Spleen (tissue), 11 donors: ENCODE measurements at regions not wholly inside any gene's neighbourhood (a gene's known extent, or its start where the extent isn't known, plus 50 kb on each side); places are given as distances from the start of the nearest gene placed in this dataset.

Source experiments
- DNase-seq: peaks from one replicate; pipeline ENCODE4 v3.0.0-alpha.2; 2020
- H3K27ac ChIP-seq, 8 donors: fragments of 200-600 bp; sonication (generic) in 7 of 8; 1 replicate in 4 of 8; 2 replicates in 4 of 8; pipeline versions ENCODE4 v1.5.0 to v1.8.0; 2016 to 2021; ENCODE audit warnings: inconsistent platforms in 4 of 8, mild to moderate bottlenecking in 4 of 8, moderate library complexity in 1 of 8
- H3K27me3 ChIP-seq, 7 donors: fragments of 200-600 bp; sonication (generic) in 6 of 7; replicated peaks in 1 of 7; 1 replicate in 4 of 7; 2 replicates in 3 of 7; pipeline versions ENCODE4 v1.5.0 to v1.8.0; 2016 to 2021; ENCODE audit warnings: inconsistent platforms in 3 of 7, mild to moderate bottlenecking in 1 of 7
- H3K36me3 ChIP-seq, 6 donors: fragments of 200-600 bp; sonication (generic) in 5 of 6; 1 replicate in 4 of 6; 2 replicates in 2 of 6; pipeline versions ENCODE4 v1.5.0 to v1.8.0; 2016 to 2021; ENCODE audit warnings: inconsistent platforms in 2 of 6
- H3K4me1 ChIP-seq, 6 donors: fragments of 200-600 bp; sonication (generic) in 5 of 6; 1 replicate in 3 of 6; 2 replicates in 3 of 6; pipeline versions ENCODE4 v1.5.0 to v1.8.0; 2016 to 2021; ENCODE audit warnings: inconsistent platforms in 3 of 6
- H3K4me3 ChIP-seq, 8 donors: fragments of 200-600 bp; sonication (generic) in 7 of 8; 1 replicate in 4 of 8; 2 replicates in 4 of 8; pipeline versions ENCODE4 v1.5.0 to v1.8.0; 2016 to 2021; ENCODE audit warnings: inconsistent platforms in 4 of 8, mild to moderate bottlenecking in 4 of 8, moderate library complexity in 2 of 8
- H3K9me3 ChIP-seq, 8 donors: fragments of 200-600 bp; sonication (generic) in 7 of 8; 1 replicate in 4 of 8; 2 replicates in 4 of 8; pipeline versions ENCODE4 v1.5.0 to v1.8.0; 2016 to 2021; ENCODE audit warnings: inconsistent platforms in 4 of 8
- CTCF ChIP-seq, 11 experiments: fragments of 200-600 bp in 7 of 11; fragments of 450-650 bp in 4 of 11; sonication (generic) in 4 of 11; IDR thresholded peaks in 8 of 11; conservative IDR thresholded peaks in 3 of 11; 1 replicate in 7 of 11; 2 replicates in 4 of 11; pipeline versions ENCODE4 v1.4.0 to v1.8.0; 2016 to 2021; ENCODE audit warnings: antibody characterized with exemption in 11 of 11, inconsistent platforms in 4 of 11, mild to moderate bottlenecking in 1 of 11
- POLR2A ChIP-seq, 3 donors: fragments of 450-650 bp; IDR thresholded peaks; one replicate each; pipeline ENCODE4 v1.5.1; 2017; ENCODE audit warnings: antibody characterized with exemption in 3 of 3, mild to moderate bottlenecking in 1 of 3
- POLR2AphosphoS5 ChIP-seq, 3 donors: sonication (generic); formaldehyde crosslinking; IDR thresholded peaks; one replicate each; pipeline ENCODE4 v1.5.1; 2017; ENCODE audit warnings: antibody characterized with exemption in 3 of 3
- WGBS, 5 donors: extraction: QIAGEN DNeasy Blood & Tissue Kit in 3 of 5; methylation state at CpG; one replicate each; pipeline versions ENCODE4 v1.1.5 to v1.1.7; 2013 to 2018; 5-methylcytosine and 5-hydroxymethylcytosine counted together
- intact Hi-C: fragments of 100-400 bp; cut with DNase I; formaldehyde crosslinking; loops from one replicate; pipeline ENCODE4 v1.15.0; 2023; ENCODE audit warnings: low total_unique reads
- donor health status: healthy with polysubstance abuse.
- donor health status: DM: no; HTN: no; CAD: no; lungs with moderate emphysema.
- donor health status: DM: no; HTN: no; CAD: no.
- donor health status: Bipolar disorder and iron deficiency.
- donor health status: healthy.
- donor health status: DM: no; HTN: no; CAD: no.
- donor health status: DM: yes; HTN: yes; CAD: no.

GRCh38 chr10:30127120-30127541 is 67.7 kb upstream of the JCAD start:
- H3K9me3 ChIP-seq: no peaks in the 10 kb centered on the region
- intact Hi-C loops: no loop called here
- no peak for DNase-seq
- no peak overlapping the region for H3K27ac ChIP-seq
- no peak for TF ChIP-seq POLR2A (IDR thresholded peaks at IDR 0.05)
- H3K4me3 ChIP-seq: no peak overlapping the region
- WGBS, 5 donors: 79 to 86% (median 84%) methylated on average over 10 of the region's 10 CpGs
- H3K36me3 ChIP-seq: no peaks in the 10 kb centered on the region
- no peaks in the 10 kb centered on the region for H3K27me3 ChIP-seq
- H3K4me1 ChIP-seq: no peaks in the 10 kb centered on the region

- WGBS, 5 donors: 48 to 82% (median 72%) methylated on average over 2 of the region's 2 CpGs
- H3K4me3 ChIP-seq: no peak overlapping the region
- H3K27ac ChIP-seq: no peak overlapping the region
- no peaks in the 10 kb centered on the region for H3K4me1 ChIP-seq
- no peaks in the 10 kb centered on the region for H3K36me3 ChIP-seq
- DNase-seq: no peak
- no peaks in the 10 kb centered on the region for H3K27me3 ChIP-seq
- TF ChIP-seq POLR2AphosphoS5 (IDR thresholded peaks at IDR 0.05) (no peak), POLR2A (IDR thresholded peaks at IDR 0.05) (no peak), CTCF (IDR thresholded peaks at IDR 0.05 in 8 of 11, conservative IDR thresholded peaks at IDR 0.05 in 3 of 11) (no peak)
- no peaks in the 10 kb centered on the region for H3K9me3 ChIP-seq
- intact Hi-C loops: no loop called here
Observed at GRCh38 chr10:30125496-30125895, 66.1 kb upstream of the JCAD start.

GRCh38 chr10:30124704-30125103 is 65.3 kb upstream of the JCAD start:
- WGBS, 5 donors: 56 to 68% (median 61%) methylated on average over 6 of the region's 6 CpGs
- intact Hi-C loops: no loop called here
- DNase-seq: no peak

GRCh38 chr10:30121401-30121800 is 62.0 kb upstream of the JCAD start:
- H3K4me3 ChIP-seq: no peak overlapping the region
- no peaks in the 10 kb centered on the region for H3K36me3 ChIP-seq
- H3K27me3 ChIP-seq: no peaks in the 10 kb centered on the region
- intact Hi-C loops: no loop called here
- no peak overlapping the region for H3K27ac ChIP-seq
- no peaks in the 10 kb centered on the region for H3K4me1 ChIP-seq
- TF ChIP-seq CTCF (IDR thresholded peaks at IDR 0.05 in 8 of 11, conservative IDR thresholded peaks at IDR 0.05 in 3 of 11) (no peak), POLR2A (IDR thresholded peaks at IDR 0.05) (no peak), POLR2AphosphoS5 (IDR thresholded peaks at IDR 0.05) (no peak)
- H3K9me3 ChIP-seq: no peaks in the 10 kb centered on the region
- no peak for DNase-seq
- 71 to 82% (median 78%) methylated on average over 2 of the region's 2 CpGs for WGBS, 5 donors

More at GRCh38 chr10:30124704-30125103, 65.3 kb upstream of the JCAD start:
- H3K4me1 ChIP-seq: no peaks in the 10 kb centered on the region
- no peaks in the 10 kb centered on the region for H3K9me3 ChIP-seq
- H3K27ac ChIP-seq: no peak overlapping the region
- no peak overlapping the region for H3K4me3 ChIP-seq
- no peaks in the 10 kb centered on the region for H3K27me3 ChIP-seq
- TF ChIP-seq POLR2AphosphoS5 (IDR thresholded peaks at IDR 0.05) (no peak), POLR2A (IDR thresholded peaks at IDR 0.05) (no peak), CTCF (IDR thresholded peaks at IDR 0.05 in 8 of 11, conservative IDR thresholded peaks at IDR 0.05 in 3 of 11) (no peak)
- no peaks in the 10 kb centered on the region for H3K36me3 ChIP-seq

- Histone ChIP-seq H3K27me3 (peaks cover 0 to 3% (median 0%) of the 10 kb centered on the region in 7 donors), H3K27ac (no peak overlapping the region), H3K36me3 (no peaks in the 10 kb centered on the region), H3K4me1 (no peaks in the 10 kb centered on the region), H3K9me3 (no peaks in the 10 kb centered on the region), H3K4me3 (no peak overlapping the region)
- intact Hi-C loops: no loop called here
- DNase-seq: no peak
- 63 to 85% (median 74%) methylated on average over 2 to 3 of the region's 3 CpGs for WGBS, 5 donors
- TF ChIP-seq POLR2AphosphoS5 (IDR thresholded peaks at IDR 0.05): no peak
- TF ChIP-seq CTCF (IDR thresholded peaks at IDR 0.05 in 8 of 11, conservative IDR thresholded peaks at IDR 0.05 in 3 of 11): no peak
- no peak for TF ChIP-seq POLR2A (IDR thresholded peaks at IDR 0.05)
Observed at GRCh38 chr10:30118590-30118989, 59.2 kb upstream of the JCAD start.
